SW480 (cell line): ENCODE measurements at regions not wholly inside any gene's neighbourhood (a gene's known extent, or its start where the extent isn't known, plus 50 kb on each side); places are given as distances from the start of the nearest gene placed in this dataset.

Experiments
- DNase-seq: peaks from one replicate; pipeline ENCODE4 v3.0.0-alpha.2; 2016; ENCODE audit warnings: low spot score

- no peak for DNase-seq
These were observed 90.6 kb downstream of the TNFSF13B start for GRCh38 chr13:108360139-108360538.

GRCh38 chr13:108361769-108362168 is 92.3 kb downstream of the TNFSF13B start:
- no peak for DNase-seq

GRCh38 chr13:108363666-108364065 is 94.1 kb downstream of the TNFSF13B start:
- no peak for DNase-seq

- DNase-seq, result no peak
These were observed 95.7 kb downstream of the TNFSF13B start for GRCh38 chr13:108365255-108365654.

- DNase-seq, result no peak
These were observed 98.9 kb downstream of the TNFSF13B start for GRCh38 chr13:108368250-108368905.

GRCh38 chr13:108369412-108369811 is 99.9 kb downstream of the TNFSF13B start:
- no peak for DNase-seq

- DNase-seq, result no peak
These were observed 105.5 kb downstream of the TNFSF13B start for GRCh38 chr13:108375034-108375433.

- DNase-seq, result no peak
These were observed 106.3 kb downstream of the TNFSF13B start for GRCh38 chr13:108375772-108376171.

- DNase-seq, result no peak
These were observed 106.8 kb downstream of the TNFSF13B start for GRCh38 chr13:108376308-108376707.

GRCh38 chr13:108377646-108378206 is 108.2 kb downstream of the TNFSF13B start:
- no peak for DNase-seq

GRCh38 chr13:108383667-108384066 is 114.1 kb downstream of the TNFSF13B start:
- no peak for DNase-seq

- DNase-seq, result no peak
These were observed 117.6 kb downstream of the TNFSF13B start for GRCh38 chr13:108387156-108387555.

- DNase-seq, result no peak
These were observed 133.3 kb downstream of the TNFSF13B start for GRCh38 chr13:108402850-108403249.

GRCh38 chr13:108407495-108407894 is 138.0 kb downstream of the TNFSF13B start:
- DNase-seq, result no peak

- no peak for DNase-seq
These were observed 139.2 kb downstream of the TNFSF13B start for GRCh38 chr13:108408672-108409071.

- DNase-seq, result no peak
These were observed 140.2 kb downstream of the TNFSF13B start for GRCh38 chr13:108409730-108410129.

- DNase-seq, result no peak
These were observed 150.2 kb downstream of the TNFSF13B start for GRCh38 chr13:108419768-108420167.

- no peak for DNase-seq
These were observed 155.5 kb downstream of the TNFSF13B start for GRCh38 chr13:108425056-108425455.

- DNase-seq, result no peak
These were observed 157.4 kb downstream of the TNFSF13B start for GRCh38 chr13:108426893-108427292.

- no peak for DNase-seq
These were observed 157.8 kb downstream of the TNFSF13B start for GRCh38 chr13:108427355-108427754.

- no peak for DNase-seq
These were observed 159.2 kb downstream of the TNFSF13B start for GRCh38 chr13:108428691-108429090.

GRCh38 chr13:108433976-108434755 is 164.6 kb downstream of the TNFSF13B start:
- DNase-seq, result no peak
